SH-SY5Y (cell line): ENCODE measurements at regions not wholly inside any gene's neighbourhood (a gene's known extent, or its start where the extent isn't known, plus 50 kb on each side); places are given as distances from the start of the nearest gene placed in this dataset.

Experiments
- GATA2 ChIP-seq: IDR thresholded peaks from 2 replicates; pipeline ENCODE4 v1.6.1; 2011; ENCODE audit warnings: mild to moderate bottlenecking, low read depth, low read length
- GATA3 ChIP-seq: IDR thresholded peaks from 2 replicates; pipeline ENCODE4 v1.6.1; 2011; ENCODE audit warnings: low read depth, mild to moderate bottlenecking, low read length, moderate library complexity

GRCh38 chr15:92831655-92832328 is 68.3 kb upstream of the CHD2 start:
- TF ChIP-seq GATA3 (no peak), GATA2 (no peak)

GRCh38 chr15:92833106-92833433 is 67.1 kb upstream of the CHD2 start:
- TF ChIP-seq GATA2 (no peak), GATA3 (no peak)

- TF ChIP-seq GATA2: no peak
- no peak for TF ChIP-seq GATA3
Measured at GRCh38 chr15:92833493-92834271, 66.4 kb upstream of the CHD2 start.

GRCh38 chr15:92839696-92840095 is 60.4 kb upstream of the CHD2 start:
- no peak for TF ChIP-seq GATA2
- TF ChIP-seq GATA3: no peak

GRCh38 chr15:92840149-92840548 is 60.0 kb upstream of the CHD2 start:
- no peak for TF ChIP-seq GATA2
- TF ChIP-seq GATA3: no peak

GRCh38 chr15:92843326-92843725 is 56.8 kb upstream of the CHD2 start:
- TF ChIP-seq GATA2: no peak
- TF ChIP-seq GATA3: no peak

- TF ChIP-seq GATA3 (no peak), GATA2 (no peak)
Measured at GRCh38 chr15:92843814-92844213, 56.3 kb upstream of the CHD2 start.

- TF ChIP-seq GATA2 (no peak), GATA3 (no peak)
Measured at GRCh38 chr15:92845126-92845508, 55.0 kb upstream of the CHD2 start.

- TF ChIP-seq GATA3 (no peak), GATA2 (no peak)
Measured at GRCh38 chr15:92846741-92847140, 53.4 kb upstream of the CHD2 start.

- TF ChIP-seq GATA3 (no peak), GATA2 (no peak)
Measured at GRCh38 chr15:92847841-92848240, 52.3 kb upstream of the CHD2 start.

- TF ChIP-seq GATA2: no peak
- TF ChIP-seq GATA3: no peak
Measured at GRCh38 chr15:92848464-92848851, 51.7 kb upstream of the CHD2 start.

- no peak for TF ChIP-seq GATA3
- TF ChIP-seq GATA2: no peak
Measured at GRCh38 chr15:92848852-92849598, 51.1 kb upstream of the CHD2 start.
